Glomerular endothelial cell (primary cell): ENCODE measurements at regions not wholly inside any gene's neighbourhood (a gene's known extent, or its start where the extent isn't known, plus 50 kb on each side); places are given as distances from the start of the nearest gene placed in this dataset.

Source experiments
- DNase-seq: peaks from one replicate; pipeline ENCODE4 v3.0.0-alpha.2; 2011; ENCODE audit warnings: low read depth, low spot score; ENCODE audit errors: extremely low read depth

- DNase-seq, result no peak
Observed at GRCh38 chr18:72100465-72101004, 443.6 kb downstream of the CBLN2 start.

GRCh38 chr18:72091369-72091768 is 452.8 kb downstream of the CBLN2 start:
- DNase-seq, result no peak

GRCh38 chr18:72089432-72089831 is 454.7 kb downstream of the CBLN2 start:
- DNase-seq, result no peak

GRCh38 chr18:72086421-72086820 is 457.7 kb downstream of the CBLN2 start:
- DNase-seq, result peak; percentile 5

- DNase-seq, result no peak
Observed at GRCh38 chr18:72075040-72075439, 469.1 kb downstream of the CBLN2 start.

GRCh38 chr18:72063001-72063400 is 481.1 kb downstream of the CBLN2 start:
- DNase-seq, result no peak

- DNase-seq, result no peak
Observed at GRCh38 chr18:72058851-72059250, 485.3 kb downstream of the CBLN2 start.

- no peak for DNase-seq
Observed at GRCh38 chr18:72056171-72056570, 488.0 kb downstream of the CBLN2 start.

GRCh38 chr18:72041313-72042032 is 502.7 kb downstream of the CBLN2 start:
- no peak for DNase-seq

- DNase-seq, result no peak
Observed at GRCh38 chr18:72013427-72013850, 530.7 kb downstream of the CBLN2 start.

- DNase-seq, result no peak
Observed at GRCh38 chr18:71998547-71999097, 545.5 kb downstream of the CBLN2 start.

GRCh38 chr18:71995904-71996465 is 548.2 kb downstream of the CBLN2 start:
- DNase-seq, result no peak

GRCh38 chr18:71994273-71994672 is 549.9 kb downstream of the CBLN2 start:
- DNase-seq, result no peak

- DNase-seq, result no peak
Observed at GRCh38 chr18:71989616-71990015, 554.5 kb downstream of the CBLN2 start.

- no peak for DNase-seq
Observed at GRCh38 chr18:71986351-71987050, 557.6 kb downstream of the CBLN2 start.

- DNase-seq, result no peak
Observed at GRCh38 chr18:71976744-71977143, 567.4 kb downstream of the CBLN2 start.

GRCh38 chr18:71966791-71967190 is 577.4 kb downstream of the CBLN2 start:
- no peak for DNase-seq

- DNase-seq, result no peak
Observed at GRCh38 chr18:71958605-71959004, 585.5 kb downstream of the CBLN2 start.

GRCh38 chr18:71951001-71951400 is 593.1 kb downstream of the CBLN2 start:
- DNase-seq, result no peak

- DNase-seq, result no peak
Observed at GRCh38 chr18:71942433-71942832, 601.7 kb downstream of the CBLN2 start.

- DNase-seq, result no peak
Observed at GRCh38 chr18:71939483-71939882, 604.7 kb downstream of the CBLN2 start.
